ENCODE measurements at regions not wholly inside any gene's neighbourhood (a gene's known extent, or its start where the extent isn't known, plus 50 kb on each side); places are given as distances from the start of the nearest gene placed in this dataset.

DNA sequence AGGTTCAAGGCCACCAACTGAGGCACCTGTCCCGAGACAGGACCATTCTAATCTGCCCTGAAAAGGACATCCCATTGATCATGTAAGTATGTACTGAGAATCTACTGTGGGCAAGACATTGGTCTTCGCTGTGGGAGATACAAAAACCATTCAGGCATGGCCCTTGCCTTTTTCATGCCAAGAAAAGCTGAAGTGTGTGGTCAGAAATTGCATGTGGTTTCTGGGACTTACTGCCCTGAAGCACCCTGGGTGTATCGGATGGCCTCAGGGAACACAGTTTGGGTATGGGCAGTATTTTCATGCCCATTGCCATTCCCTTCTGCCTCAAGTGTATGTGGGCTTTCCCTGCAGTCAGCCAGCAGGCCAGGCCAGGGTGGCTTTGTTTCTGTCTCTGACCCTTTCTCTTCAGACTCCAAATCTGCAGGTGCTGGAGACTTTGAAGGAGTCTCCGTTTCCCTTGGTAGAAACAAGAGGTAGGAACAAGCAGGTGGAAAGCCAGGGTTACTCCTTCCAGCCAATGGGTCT lies 285.7 kb downstream of the ZEB1 start:
- no peak for DNase-seq

DNA sequence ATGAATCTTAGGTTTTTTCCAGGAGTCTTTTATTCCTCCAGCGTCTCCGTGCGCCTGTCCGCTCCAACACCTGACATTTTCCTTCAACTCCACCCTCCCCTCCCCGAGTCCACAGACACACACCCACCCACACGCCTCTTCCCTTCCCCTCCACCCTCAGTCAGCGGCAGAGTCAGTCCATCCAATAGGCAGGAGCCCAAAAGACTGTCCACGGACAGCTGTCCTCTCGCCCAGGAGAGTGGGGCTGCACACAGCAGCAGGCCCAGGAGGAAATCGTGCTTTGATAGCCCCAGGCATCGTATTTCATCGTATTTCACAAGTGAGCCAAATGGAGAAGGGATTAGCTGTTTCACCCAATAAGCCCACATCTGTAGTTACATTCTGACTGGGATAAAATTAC lies 285.1 kb downstream of the ZEB1 start:
- no peak for DNase-seq

DNA sequence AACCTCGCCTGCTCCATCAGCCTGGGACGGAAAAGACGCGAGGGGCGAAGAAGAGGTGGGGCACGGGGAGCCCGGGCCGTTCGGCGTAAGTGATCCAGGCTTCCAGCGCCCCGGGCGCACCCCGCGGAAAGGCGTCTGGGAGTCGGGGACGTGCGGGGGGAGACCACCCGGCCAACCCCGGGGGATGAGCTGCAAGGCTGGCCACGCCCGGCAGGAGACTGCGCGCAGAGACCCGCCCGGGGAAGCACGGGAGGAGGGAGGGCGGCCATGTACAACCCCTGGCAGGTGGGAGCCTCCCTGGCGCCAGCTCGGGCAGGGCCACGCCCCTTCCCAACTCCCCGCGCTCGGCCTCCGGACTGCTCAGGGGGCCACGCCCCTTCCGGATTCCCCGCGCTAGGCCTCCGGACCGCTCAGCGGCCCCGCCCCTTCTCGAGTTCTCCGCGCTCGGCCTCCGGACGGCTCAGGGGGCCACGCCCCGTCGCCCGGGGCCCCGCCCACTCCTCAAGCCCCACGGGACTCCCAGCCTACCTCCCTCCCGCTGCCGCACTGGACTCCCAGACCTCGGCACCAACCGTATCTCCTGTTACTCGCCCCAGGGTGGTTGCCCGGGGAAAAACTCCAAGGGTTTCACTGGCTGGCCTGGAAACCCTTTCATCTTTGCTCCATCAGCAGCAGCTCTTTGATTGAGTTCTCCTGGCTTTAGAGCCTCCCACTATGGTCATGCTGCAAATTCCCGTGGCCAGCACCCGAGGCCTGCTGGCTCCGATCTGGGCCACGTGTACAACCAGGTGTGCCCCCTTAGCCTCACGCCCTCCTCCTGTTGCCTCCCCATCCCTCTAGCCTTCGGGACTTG lies 284.4 kb downstream of the ZEB1 start:
- peak; percentile 28 for DNase-seq

DNA sequence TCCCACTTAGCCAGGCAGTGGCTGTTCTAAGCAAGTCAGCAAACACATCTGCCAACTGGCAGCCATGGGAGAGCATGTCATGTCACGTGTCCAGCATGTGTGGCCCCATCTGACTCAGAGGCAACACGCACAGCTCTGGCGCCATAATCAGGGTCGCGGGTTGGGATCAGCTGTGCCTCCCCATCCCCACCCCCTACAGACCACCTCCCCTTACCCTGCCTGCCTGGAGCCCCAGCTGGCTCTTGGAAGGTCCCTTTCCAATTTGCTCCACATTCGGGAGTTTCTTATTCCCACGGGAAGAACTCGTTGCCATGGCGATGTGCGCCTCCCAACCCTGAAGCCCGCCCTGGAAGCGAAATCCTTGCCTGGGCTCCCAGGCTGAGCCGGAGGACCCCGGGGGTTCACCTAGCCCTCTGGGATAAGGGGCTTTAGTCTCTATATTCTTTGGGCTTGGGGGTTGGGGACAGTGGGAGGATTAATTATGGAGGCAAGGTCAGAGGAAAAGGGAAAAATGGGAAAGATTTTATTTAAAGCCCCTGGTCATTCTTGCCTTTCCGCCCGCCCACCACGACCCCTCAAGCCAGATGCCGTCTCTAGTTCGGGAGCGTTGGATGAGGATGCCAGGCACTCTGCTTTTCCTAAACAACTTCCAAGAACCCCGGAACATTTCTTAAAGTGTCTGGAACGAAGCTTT lies 283.7 kb downstream of the ZEB1 start:
- no peak for DNase-seq

DNA sequence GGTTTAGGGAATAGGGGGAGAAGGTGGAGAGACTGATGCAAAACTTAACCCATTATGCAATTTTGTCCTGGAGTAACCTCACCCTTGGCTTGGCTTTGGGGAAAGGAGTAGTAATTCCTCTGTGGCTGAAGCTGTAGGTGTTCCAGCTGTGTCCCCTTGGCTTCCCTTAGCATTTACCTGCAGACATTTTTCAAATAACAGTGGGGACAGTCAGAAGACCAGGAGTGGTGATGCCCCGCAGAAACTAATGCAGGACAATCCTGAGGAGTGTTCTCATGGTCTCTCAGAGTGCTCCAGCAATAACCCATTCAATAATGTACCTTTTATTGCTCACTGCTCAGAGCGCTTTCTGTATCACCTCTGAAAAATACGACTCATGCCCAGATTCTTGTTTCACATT lies 282.1 kb downstream of the ZEB1 start:
- no peak for DNase-seq

DNA sequence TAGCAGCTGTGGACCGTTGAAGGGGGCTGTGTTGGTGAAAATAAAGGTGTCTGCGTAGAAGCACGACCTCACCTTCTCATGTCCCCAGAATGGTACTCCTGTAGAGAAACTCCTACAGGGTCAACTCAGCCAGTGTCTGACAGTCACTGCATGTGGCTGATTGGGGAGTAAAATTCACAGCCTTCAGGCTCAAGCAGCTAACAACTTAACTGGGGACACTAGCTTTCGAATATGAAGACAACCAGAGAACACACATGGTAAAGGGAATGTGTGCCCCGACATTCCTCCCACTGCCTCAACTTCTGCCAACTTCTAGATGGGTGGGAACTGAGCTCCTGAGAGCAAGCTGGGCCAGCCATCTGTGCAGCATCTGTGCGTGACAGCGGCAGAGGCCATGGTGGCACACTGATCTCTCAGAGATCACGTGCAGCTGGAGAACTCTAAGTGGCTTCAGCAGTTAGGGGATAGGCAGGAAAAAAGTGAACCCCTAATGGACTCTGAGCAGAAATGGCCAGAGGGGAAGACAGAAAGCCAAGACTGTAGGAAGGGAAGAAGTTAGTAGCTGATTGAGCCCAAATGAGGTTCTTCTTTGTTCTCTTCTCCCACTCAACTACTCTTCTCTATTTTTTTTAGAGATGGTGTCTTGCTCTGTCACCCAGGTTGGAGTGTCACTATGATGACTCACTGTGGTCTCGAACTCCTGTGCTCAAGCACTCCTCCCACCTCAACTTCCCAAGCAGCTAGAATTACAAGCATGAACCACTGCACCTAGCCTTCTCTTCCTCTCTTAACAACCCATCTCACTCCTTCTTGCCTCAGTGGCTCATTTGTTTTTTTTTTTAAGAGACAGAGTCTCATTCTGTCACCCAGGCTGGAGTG lies 280.8 kb downstream of the ZEB1 start:
- no peak for DNase-seq

DNA sequence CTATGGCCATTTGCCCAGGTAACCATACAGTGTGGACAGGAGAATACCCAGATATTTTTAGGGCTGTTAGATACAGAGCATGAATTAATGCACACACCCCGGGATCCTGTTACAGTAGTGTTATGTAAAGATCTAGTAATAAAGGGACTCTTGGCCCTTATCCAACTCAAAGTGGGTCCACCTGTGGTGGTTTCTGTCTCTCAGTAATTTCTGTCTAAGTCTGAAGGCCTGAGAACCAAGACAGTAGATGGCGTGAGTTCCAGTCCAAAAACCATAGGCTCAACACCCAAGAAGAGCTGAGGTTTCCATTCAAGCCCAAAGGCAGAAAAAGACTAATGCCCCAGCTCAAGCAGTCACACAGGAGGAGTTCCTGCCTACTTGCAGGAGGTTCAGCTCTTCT lies 277.7 kb downstream of the ZEB1 start:
- DNase-seq: no peak

DNA sequence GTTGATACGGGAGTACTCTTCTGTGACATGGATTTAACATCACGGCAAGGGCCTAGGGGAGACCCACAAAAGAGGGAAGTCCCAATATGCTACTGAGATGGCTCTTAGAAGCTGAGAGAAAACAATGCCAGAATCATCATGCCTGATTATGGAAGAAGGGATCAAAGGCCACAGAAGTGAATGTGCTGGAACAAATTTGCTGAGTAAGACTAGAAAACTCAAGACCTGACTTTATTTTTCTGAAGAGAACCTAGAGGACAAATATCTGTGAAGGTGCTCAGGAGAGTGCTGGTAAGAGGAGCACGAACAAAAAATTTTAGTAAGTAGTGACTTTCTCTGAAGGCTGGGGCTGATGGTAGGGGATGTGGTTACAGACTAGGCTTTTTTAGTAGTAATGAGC lies 277.0 kb downstream of the ZEB1 start:
- no peak for DNase-seq

DNA sequence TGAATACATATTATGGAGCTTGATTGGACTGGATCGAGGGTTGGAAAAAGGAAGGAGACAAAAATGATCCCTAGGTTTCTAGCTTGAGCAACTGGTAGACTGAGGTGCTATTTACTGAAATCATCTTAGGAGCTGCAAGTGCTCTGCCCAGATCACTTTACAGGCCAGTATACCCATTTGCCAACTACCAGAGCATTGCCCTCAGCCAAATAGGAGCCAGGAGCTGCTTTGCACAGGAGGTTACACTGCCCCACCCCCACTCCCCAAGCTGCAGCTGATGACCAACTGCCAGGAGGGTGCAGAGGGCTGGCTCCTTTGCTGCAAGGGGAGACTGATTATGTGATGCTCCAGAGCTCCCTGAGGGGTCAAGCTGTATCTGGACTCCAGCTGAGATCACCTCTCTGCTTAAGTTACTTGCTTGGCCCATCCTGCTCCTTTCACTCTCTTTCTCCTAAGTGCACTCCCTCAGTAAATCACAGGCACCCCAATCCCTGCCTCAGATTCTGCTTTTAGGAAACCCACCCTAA lies 275.4 kb downstream of the ZEB1 start:
- DNase-seq: no peak

DNA sequence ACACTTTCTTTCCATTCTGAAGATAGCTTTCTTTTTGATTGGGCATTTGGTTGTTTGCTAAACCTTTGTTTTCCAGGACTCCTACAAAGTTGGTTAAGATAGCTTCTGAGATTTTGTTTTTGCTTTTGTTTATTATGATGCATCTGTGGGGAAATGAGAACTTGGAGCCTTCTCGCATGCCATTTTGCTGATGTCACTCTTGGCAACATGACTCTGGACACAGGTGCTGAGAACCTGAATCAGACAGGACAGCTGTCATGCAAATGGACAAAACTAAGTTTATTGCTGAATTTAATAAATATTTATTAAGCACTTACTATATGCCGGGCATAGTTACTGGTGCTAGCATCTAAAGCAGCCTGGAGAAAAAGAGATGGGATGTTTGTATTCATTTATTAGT lies 274.1 kb downstream of the ZEB1 start:
- DNase-seq: no peak

DNA sequence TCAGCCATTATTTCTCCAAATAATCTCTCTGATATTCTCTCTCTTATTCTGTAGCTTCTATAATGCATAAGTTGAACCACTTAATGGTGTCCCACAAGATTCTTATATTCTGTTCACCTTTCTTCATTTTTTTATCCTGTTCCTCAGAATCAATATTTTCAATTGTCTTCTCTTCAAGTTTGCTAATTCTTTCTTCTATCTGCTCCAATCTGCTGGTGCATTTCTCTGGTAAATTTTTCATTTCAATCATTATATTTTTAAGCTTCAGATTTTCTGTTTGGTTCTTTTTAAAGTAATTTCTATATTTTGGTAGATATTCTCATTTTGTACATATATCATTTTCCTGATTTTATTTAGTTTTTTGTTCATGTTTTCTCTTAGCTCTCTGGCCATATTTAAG lies 272.6 kb downstream of the ZEB1 start:
- no peak for DNase-seq

DNA sequence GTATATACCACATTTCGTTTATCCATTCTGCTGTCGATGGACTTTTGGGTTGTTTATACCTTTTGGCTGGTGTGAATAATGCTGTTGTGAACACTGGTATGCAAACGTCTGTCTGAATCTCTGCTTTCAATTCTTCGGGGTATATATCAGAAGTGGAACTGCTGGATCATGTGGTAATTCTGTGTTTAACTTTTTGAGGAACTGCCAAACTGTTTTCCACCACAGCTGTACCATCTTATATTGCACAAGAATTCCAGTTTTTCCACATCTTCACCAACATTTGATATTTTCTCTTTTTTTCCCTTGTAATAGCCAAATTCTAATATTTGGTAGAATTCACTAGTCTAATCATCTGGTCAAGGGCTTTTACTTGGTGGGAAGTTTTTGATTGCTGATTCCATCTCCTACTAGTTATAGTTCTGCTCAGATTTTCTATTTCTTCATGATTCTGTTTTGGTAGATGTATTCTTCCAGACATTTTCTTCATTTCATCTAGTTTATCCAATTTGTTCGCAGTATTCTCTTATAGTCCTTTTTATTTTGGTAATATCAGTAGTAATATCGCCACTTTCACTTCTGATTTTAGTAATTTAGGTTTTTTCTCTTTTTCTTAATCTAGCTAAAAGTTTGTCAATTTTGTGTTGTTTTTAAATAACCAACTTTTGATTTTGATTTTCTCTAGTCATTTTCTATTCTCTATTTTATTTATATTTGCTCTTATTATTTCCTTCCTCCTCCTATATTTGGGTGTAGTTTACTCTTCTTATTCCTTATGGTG lies 271.2 kb downstream of the ZEB1 start:
- DNase-seq: no peak

DNA sequence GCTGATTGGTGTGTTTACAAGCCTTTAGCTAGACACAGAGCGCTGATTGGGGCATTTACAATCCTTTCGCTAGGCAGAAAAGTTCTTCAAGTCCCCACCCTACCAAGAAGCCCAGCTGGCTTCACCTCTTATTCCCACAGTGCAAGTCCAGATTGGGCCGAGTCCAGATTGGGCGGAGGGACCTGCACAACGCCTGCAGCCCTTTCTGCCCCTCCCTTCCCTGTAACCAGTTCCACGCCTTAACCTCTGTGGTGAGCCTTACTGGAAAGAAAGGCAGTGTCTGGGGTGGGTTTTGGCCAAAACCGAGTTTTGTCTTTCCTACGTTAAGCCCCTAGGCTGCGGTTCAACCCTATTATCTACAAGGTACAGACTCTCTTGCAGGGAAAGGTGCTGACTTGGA lies 268.7 kb downstream of the ZEB1 start:
- no peak for DNase-seq

DNA sequence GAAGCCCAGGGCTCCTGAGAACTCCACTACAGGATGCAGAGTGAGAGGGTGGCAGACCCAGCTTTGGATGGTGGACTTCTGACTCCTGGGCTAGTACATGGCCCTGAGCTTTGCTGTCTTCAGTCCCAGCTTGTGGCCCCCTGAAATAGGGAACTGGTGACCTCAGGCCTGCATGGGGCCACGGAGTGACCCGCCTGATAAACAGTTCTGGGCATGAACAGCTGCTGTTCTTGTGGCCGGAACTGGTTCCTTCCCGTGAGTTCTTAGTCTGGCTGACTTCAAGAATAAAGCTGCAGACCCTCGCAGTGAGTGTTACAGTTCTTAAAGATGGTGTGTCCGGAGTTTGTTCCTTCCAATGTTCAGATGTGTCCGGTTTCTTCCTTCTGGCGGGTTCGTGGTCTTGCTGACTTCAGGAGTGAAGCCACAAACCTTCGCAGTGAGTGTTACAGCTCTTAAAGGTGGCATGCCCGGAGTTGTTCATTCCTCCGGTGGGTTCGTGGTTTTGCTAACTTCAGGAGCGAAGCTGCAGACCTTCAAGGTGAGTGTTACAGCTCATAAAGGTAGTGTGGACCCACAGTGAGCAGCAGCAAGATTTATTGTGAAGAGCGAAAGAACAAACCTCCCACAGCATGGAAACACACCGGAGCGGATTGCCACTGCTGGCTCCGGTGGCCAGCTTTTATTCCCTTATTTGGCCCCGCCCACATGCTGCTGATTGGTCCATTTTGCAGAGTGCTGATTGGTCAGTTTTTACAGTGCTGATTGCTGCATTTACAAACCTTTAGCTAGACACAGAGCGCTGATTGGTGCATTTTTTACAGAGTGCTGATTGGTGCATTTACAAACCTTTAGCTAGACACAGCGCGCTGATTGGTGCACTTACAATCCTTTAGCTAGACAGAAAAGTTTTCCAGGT lies 268.0 kb downstream of the ZEB1 start:
- no peak for DNase-seq

DNA sequence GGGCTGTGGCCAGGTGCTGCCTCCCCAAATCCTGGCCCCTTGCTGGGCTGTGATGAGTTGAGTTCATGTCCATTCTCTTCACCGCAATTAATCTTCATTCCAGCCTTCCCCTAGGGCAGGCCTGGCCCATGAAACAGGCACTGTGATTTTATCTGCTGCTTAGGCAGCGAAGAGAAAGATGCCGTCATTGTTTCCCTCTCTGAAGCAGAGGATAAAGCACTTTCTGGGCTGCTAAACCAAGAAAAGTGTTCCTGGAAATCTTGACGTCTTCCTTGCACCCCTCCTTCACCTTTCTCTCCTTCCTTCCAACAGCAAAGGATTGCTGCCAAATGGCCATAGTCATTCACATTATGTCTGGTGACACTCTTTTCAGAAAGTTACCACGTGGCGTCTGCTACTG lies 265.9 kb downstream of the ZEB1 start:
- DNase-seq: no peak

DNA sequence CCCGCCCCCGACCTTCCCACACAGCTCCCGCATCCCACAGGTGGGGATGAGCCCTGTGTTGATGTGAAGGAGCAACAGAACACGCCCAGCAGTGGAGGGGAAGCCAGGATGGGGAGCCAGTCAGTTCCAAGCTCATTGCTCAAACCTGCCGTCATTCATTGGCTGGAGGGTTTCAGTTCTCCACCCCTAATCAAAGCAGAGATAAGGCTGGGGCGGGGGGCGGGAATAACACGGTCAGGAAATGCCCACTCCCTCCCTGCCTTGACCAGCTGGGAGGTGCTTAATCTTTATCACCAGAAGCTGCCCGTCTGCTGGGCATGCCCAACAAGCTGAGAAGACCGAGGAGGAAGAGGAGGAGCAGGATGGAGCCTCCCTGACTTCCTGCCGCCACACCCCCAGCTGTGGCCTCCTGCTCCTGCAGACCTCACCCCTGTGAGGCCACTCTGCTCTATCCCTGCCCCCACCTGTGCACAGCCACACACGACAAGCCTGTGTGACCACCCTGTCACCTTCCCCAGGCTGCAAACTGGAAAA lies 265.1 kb downstream of the ZEB1 start:
- no peak for DNase-seq

DNA sequence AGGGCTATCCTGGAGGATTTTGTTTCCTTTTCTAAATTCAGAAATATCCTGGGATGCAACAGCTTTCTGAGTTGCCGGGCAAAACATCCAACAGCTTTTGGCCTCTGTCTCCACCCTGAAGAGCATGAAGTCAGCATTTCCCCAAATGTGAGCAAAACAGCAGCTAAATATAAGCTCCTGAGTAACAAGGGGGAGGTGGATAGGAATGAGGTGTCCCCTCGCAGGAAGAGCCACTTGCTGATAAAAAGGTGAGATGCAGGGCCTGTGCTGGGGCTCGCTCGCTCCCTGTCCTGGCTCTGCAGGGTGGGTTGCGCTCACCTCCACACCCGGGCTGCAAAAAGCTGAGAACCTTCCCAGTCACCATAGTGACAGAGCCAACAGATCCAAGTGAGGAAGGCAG lies 264.3 kb downstream of the ZEB1 start:
- no peak for DNase-seq

DNA sequence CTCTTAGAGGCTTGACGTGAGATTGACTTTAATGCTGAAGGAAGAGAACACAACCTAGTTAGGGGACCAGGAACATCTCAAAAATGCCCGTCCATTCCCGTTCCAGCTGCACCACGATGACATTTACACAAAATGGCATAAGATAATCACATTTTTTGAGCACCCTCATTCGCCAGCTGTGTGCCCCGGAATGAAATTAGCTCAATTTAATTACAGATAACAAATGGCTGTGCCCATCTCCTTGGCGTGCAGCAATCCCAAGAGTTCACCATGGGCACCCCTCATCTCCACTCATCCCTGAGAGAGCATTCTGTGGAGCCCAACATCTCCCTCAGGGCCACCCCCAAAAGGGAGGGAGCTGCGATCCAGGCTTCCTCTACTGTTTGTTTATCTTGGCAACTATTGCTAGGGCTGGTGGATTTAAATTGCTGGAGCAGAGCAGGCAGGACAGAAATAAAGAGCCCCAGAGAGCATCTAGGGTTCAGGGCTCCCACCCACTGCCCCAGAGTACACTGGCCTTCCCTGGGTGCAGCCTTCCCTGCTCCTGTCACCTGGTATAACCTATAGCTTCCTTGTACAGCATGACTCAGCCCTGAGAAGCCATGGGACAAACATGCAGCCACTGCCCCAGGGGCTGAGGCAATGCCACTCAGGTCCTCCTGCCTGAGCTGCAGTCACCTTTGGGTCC lies 263.5 kb downstream of the ZEB1 start:
- no peak for DNase-seq

DNA sequence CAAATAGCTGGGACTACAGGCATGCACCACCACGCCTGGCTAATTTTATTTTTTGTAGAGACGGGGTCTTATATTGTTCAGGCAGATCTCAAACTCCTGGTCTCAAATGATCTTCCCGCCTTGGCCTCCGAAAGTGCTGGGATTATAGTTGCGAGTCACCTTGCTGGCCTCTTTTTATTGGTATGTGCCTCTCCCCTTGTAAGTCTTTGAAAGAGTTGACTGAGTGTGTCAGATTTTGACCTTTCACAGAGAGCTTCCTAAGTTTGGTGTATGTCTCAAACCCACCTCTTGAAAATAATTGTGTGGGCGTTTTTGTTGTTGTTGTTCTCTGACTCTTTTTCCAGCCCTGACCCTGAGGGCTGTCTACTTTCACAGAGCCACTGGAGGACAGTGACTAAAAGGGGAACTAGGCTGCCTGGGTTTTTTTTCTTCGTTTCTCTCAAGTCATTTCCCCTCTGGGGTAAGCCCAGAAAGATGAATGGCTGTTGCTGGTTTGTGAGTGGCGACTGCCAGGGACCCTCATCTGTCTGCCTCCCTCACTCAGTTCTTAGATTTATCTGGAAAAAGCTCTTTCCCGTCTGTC lies 262.8 kb downstream of the ZEB1 start:
- no peak for DNase-seq

DNA sequence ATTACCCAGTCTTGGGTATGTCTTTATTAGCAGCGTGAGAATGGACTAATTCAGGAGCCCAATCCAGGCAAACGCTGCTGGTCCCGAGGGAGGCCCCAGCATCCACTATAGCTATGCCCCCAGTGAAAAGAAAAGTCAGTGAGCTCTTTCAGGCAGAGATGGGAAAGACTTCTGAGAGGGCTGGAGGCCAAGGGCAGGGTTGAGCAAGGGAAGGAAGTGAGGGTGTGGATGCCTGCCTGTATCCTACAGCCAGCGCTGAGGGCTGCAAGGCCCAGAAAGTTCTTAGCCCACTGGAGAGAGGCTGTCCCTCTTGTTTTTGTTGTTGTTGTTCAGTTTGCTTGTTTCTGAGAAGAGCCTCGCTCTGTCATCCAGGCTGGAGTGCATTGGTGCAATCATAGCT lies 261.6 kb downstream of the ZEB1 start:
- DNase-seq: no peak
